Neural progenitor cell (in vitro differentiated cells): ENCODE measurements at regions not wholly inside any gene's neighbourhood (a gene's known extent, or its start where the extent isn't known, plus 50 kb on each side); places are given as distances from the start of the nearest gene placed in this dataset.

Experiments used
- DNase-seq: peaks from one replicate; pipeline ENCODE4 v3.0.0-alpha.2; 2016; ENCODE audit warnings: low spot score
- H2AFZ ChIP-seq: fragments of 200-600 bp; sonication (generic); replicated peaks from 2 replicates; pipeline ENCODE4 v1.6.1; 2016; ENCODE audit warnings: antibody characterized with exemption
- H3F3A ChIP-seq: fragments of 200-600 bp; sonication (generic); 2 replicates; pipeline ENCODE4 v1.6.1; 2016; ENCODE audit warnings: antibody characterized with exemption, low read depth
- H3K27ac ChIP-seq: fragments of 200-600 bp; sonication (generic); 2 replicates; pipeline ENCODE4 v1.5.1; 2016; ENCODE audit warnings: mild to moderate bottlenecking
- H3K27me3 ChIP-seq: fragments of 200-600 bp; sonication (generic); 2 replicates; pipeline ENCODE4 v1.6.1; 2016; ENCODE audit warnings: mild to moderate bottlenecking, moderate library complexity
- H3K36me3 ChIP-seq: fragments of 200-600 bp; sonication (generic); 2 replicates; pipeline ENCODE4 v1.5.1; 2016
- H3K4me1 ChIP-seq: fragments of 200-600 bp; sonication (generic); 2 replicates; pipeline ENCODE4 v1.6.1; 2016; ENCODE audit warnings: mixed run types
- H3K4me2 ChIP-seq: fragments of 200-600 bp; sonication (generic); 2 replicates; pipeline ENCODE4 v1.6.1; 2016
- H3K4me3 ChIP-seq: fragments of 200-600 bp; sonication (generic); 2 replicates; pipeline ENCODE4 v1.5.1; 2016
- H3K79me2 ChIP-seq: fragments of 200-600 bp; sonication (generic); 2 replicates; pipeline ENCODE4 v1.6.1; 2016; ENCODE audit warnings: low read depth
- H3K9ac ChIP-seq: fragments of 200-600 bp; sonication (generic); 2 replicates; pipeline ENCODE4 v1.6.1; 2016
- H3K9me3 ChIP-seq: fragments of 200-600 bp; sonication (generic); 2 replicates; pipeline ENCODE4 v1.5.1; 2016; ENCODE audit warnings: low read depth
- H4K20me1 ChIP-seq: fragments of 200-600 bp; sonication (generic); 2 replicates; pipeline ENCODE4 v1.6.1; 2016; ENCODE audit warnings: low read depth
- H3K27ac Mint-ChIP-seq: 3 replicates; pipeline ENCODE4 v1.8.0; 2021; ENCODE audit warnings: mixed read lengths
- H3K27me3 Mint-ChIP-seq: 2 replicates; pipeline ENCODE4 v1.8.0; 2022; ENCODE audit warnings: low read depth, mild to moderate bottlenecking, inconsistent platforms, moderate library complexity, mixed read lengths; ENCODE audit not compliant: insufficient read depth
- H3K36me3 Mint-ChIP-seq: 3 replicates; pipeline ENCODE4 v1.8.0; 2021; ENCODE audit warnings: mixed read lengths
- H3K4me1 Mint-ChIP-seq: 3 replicates; pipeline ENCODE4 v1.8.0; 2021; ENCODE audit warnings: mixed read lengths
- H3K4me3 Mint-ChIP-seq: 3 replicates; pipeline ENCODE4 v1.8.0; 2021; ENCODE audit warnings: mild to moderate bottlenecking, moderate library complexity, mixed read lengths
- H3K9me3 Mint-ChIP-seq: 3 replicates; pipeline ENCODE4 v1.8.0; 2020; ENCODE audit warnings: mixed read lengths
- CTCF ChIP-seq: fragments of 200-600 bp; sonication (generic); IDR thresholded peaks from 2 replicates; pipeline ENCODE4 v1.5.1; 2017; ENCODE audit warnings: antibody characterized with exemption, mild to moderate bottlenecking
- EZH2 ChIP-seq: fragments of 200-600 bp; sonication (generic); IDR thresholded peaks from 2 replicates; pipeline ENCODE4 v1.6.1; 2017; ENCODE audit warnings: antibody characterized with exemption, mild to moderate bottlenecking, moderate library complexity
- EZH2phosphoT487 ChIP-seq: fragments of 200-600 bp; sonication (generic); IDR thresholded peaks from 2 replicates; pipeline ENCODE4 v1.6.1; 2017; ENCODE audit warnings: antibody characterized with exemption

- H3K4me3 ChIP-seq: no peak overlapping the region
- H3F3A ChIP-seq: no peaks in the 10 kb centered on the region
- H3K9me3 ChIP-seq: no peaks in the 10 kb centered on the region
- no peaks in the 10 kb centered on the region for H3K27me3 ChIP-seq
- H4K20me1 ChIP-seq: no peaks in the 10 kb centered on the region
- Mint-ChIP-seq H3K4me1 (no peaks in the 10 kb centered on the region), H3K36me3 (no peaks in the 10 kb centered on the region), H3K9me3 (no peaks in the 10 kb centered on the region), H3K27ac (no peak overlapping the region), H3K4me3 (no peak overlapping the region), H3K27me3 (peaks cover 9% of the 10 kb centered on the region)
- no peak overlapping the region for H3K27ac ChIP-seq
- H3K4me2 ChIP-seq: no peak overlapping the region
- no peak for TF ChIP-seq EZH2phosphoT487
- TF ChIP-seq EZH2: no peak
- no peak for TF ChIP-seq CTCF
- H2AFZ ChIP-seq: no peak overlapping the region
- no peaks in the 10 kb centered on the region for H3K4me1 ChIP-seq
- no peak overlapping the region for H3K9ac ChIP-seq
- H3K79me2 ChIP-seq: no peaks in the 10 kb centered on the region
- no peaks in the 10 kb centered on the region for H3K36me3 ChIP-seq
- DNase-seq: no peak
Measured at GRCh38 chr5:3006961-3007551, 255.6 kb upstream of the IRX2 start.

DNA sequence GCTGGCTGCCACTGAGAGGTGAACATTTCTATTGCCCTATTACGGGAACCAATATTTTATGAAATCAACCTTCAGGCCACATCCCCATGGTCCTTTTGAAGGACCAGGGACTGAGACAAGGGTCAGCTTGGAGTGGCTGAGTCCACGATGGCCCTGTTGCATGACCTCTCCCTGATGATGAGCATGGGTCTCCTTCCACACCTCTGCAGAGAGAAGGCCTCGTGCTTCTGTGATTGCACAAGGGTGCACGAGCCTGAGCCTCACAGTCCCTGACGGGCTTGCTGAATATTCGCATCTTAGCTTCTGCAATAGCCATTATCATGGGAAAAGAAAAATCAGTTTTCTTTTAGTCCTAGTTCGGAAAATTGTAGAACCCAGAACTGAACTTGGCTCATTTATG is 255.0 kb upstream of the IRX2 start:
- Histone ChIP-seq H3F3A (no peaks in the 10 kb centered on the region), H2AFZ (no peak overlapping the region), H3K79me2 (no peaks in the 10 kb centered on the region), H3K4me1 (no peaks in the 10 kb centered on the region), H3K4me2 (no peak overlapping the region), H3K9me3 (no peaks in the 10 kb centered on the region), H3K36me3 (no peaks in the 10 kb centered on the region), H3K27ac (no peak overlapping the region), H3K4me3 (no peak overlapping the region), H4K20me1 (no peaks in the 10 kb centered on the region), H3K27me3 (no peaks in the 10 kb centered on the region), H3K9ac (no peak overlapping the region)
- Mint-ChIP-seq H3K27ac (no peak overlapping the region), H3K9me3 (peaks cover 4% of the 10 kb centered on the region), H3K4me3 (no peak overlapping the region), H3K4me1 (no peaks in the 10 kb centered on the region), H3K36me3 (no peaks in the 10 kb centered on the region), H3K27me3 (peaks cover 9% of the 10 kb centered on the region)
- DNase-seq: no peak
- TF ChIP-seq EZH2 (no peak), EZH2phosphoT487 (no peak), CTCF (no peak)

DNA sequence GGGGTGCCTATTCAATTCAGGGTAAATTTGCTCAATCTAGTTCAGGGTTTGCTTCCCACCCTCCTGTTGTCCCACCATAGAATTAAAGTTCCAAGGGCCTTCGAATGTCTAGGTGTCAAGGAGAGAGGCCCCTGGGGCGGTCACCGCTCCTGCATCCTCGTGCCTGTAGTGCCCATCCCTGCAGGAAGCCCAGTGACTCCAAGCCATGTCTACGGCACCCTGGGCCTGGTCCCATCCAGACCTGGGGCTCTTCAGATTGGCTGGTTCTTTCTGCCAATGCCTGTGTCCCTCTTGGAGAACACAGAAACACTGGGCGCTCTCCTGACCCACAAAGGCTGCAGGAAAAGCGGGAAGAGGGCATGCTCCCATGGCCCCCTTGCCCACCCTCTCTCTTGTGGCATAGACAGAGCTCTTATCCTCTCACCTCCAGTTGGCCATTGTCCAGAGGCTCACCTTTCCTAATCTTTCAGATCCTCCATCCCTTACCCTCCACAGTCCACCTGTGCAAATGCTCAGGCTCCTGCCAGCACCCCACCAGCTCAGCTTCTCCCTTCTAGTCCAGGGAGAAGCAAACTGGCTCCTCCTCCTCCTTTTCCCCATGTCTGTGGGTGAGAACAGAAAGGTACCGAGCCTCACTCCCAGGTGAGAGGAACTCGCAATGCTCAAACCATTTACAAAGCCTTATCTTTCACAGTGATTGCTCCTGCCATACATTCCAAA is 253.0 kb upstream of the IRX2 start:
- no peak overlapping the region for H3K4me3 Mint-ChIP-seq
- H3F3A ChIP-seq: no peaks in the 10 kb centered on the region
- no peaks in the 10 kb centered on the region for H3K4me1 ChIP-seq
- DNase-seq: no peak
- H3K4me2 ChIP-seq: no peak overlapping the region
- no peaks in the 10 kb centered on the region for H3K36me3 Mint-ChIP-seq
- H3K79me2 ChIP-seq: no peaks in the 10 kb centered on the region
- H3K9ac ChIP-seq: no peak overlapping the region
- H3K9me3 Mint-ChIP-seq: peaks cover 9% of the 10 kb centered on the region
- no peak overlapping the region for H3K27ac Mint-ChIP-seq
- no peaks in the 10 kb centered on the region for H3K4me1 Mint-ChIP-seq
- no peak overlapping the region for H3K27ac ChIP-seq
- H4K20me1 ChIP-seq: no peaks in the 10 kb centered on the region
- H2AFZ ChIP-seq: no peak overlapping the region
- TF ChIP-seq EZH2phosphoT487: no peak
- TF ChIP-seq CTCF: no peak
- no peaks in the 10 kb centered on the region for H3K27me3 ChIP-seq
- no peaks in the 10 kb centered on the region for H3K36me3 ChIP-seq
- H3K9me3 ChIP-seq: no peaks in the 10 kb centered on the region
- no peak overlapping the region for H3K4me3 ChIP-seq
- peaks cover 13% of the 10 kb centered on the region for H3K27me3 Mint-ChIP-seq
